Smooth muscle cell of the brain vasculature (primary cell): ENCODE measurements at regions not wholly inside any gene's neighbourhood (a gene's known extent, or its start where the extent isn't known, plus 50 kb on each side); places are given as distances from the start of the nearest gene placed in this dataset.

Source experiments
- DNase-seq: peaks from one replicate; pipeline ENCODE4 v3.0.0-alpha.2; 2012; ENCODE audit warnings: low read depth, low spot score

- no peak for DNase-seq
Observed at GRCh38 chr1:81619156-81619555, 181.6 kb upstream of the ADGRL2 start.

GRCh38 chr1:81618376-81618775 lies 182.4 kb upstream of the ADGRL2 start:
- no peak for DNase-seq

GRCh38 chr1:81617308-81617967 lies 183.3 kb upstream of the ADGRL2 start:
- no peak for DNase-seq

GRCh38 chr1:81613803-81614202 lies 186.9 kb upstream of the ADGRL2 start:
- DNase-seq, result no peak

- DNase-seq, result no peak
Observed at GRCh38 chr1:81607924-81608323, 192.8 kb upstream of the ADGRL2 start.

GRCh38 chr1:81607086-81607485 lies 193.6 kb upstream of the ADGRL2 start:
- DNase-seq, result no peak

- no peak for DNase-seq
Observed at GRCh38 chr1:81606656-81607055, 194.1 kb upstream of the ADGRL2 start.

GRCh38 chr1:81605023-81605422 lies 195.7 kb upstream of the ADGRL2 start:
- no peak for DNase-seq

GRCh38 chr1:81600878-81601622 lies 199.7 kb upstream of the ADGRL2 start:
- DNase-seq, result no peak

GRCh38 chr1:81600363-81600762 lies 200.4 kb upstream of the ADGRL2 start:
- DNase-seq, result no peak

- no peak for DNase-seq
Observed at GRCh38 chr1:81598623-81599022, 202.1 kb upstream of the ADGRL2 start.

- no peak for DNase-seq
Observed at GRCh38 chr1:81597720-81598426, 202.9 kb upstream of the ADGRL2 start.

GRCh38 chr1:81596341-81596740 lies 204.4 kb upstream of the ADGRL2 start:
- no peak for DNase-seq

GRCh38 chr1:81594206-81594605 lies 206.5 kb upstream of the ADGRL2 start:
- DNase-seq, result no peak

GRCh38 chr1:81592233-81592632 lies 208.5 kb upstream of the ADGRL2 start:
- no peak for DNase-seq

GRCh38 chr1:81590171-81590570 lies 210.6 kb upstream of the ADGRL2 start:
- DNase-seq, result no peak

- DNase-seq, result no peak
Observed at GRCh38 chr1:81588149-81588548, 212.6 kb upstream of the ADGRL2 start.

- no peak for DNase-seq
Observed at GRCh38 chr1:81587426-81587825, 213.3 kb upstream of the ADGRL2 start.

GRCh38 chr1:81585371-81585770 lies 215.4 kb upstream of the ADGRL2 start:
- no peak for DNase-seq

- DNase-seq, result peak; percentile 18
Observed at GRCh38 chr1:81584398-81584797, 216.3 kb upstream of the ADGRL2 start.

GRCh38 chr1:81583878-81584277 lies 216.9 kb upstream of the ADGRL2 start:
- no peak for DNase-seq

- no peak for DNase-seq
Observed at GRCh38 chr1:81582467-81582986, 218.2 kb upstream of the ADGRL2 start.

GRCh38 chr1:81578867-81579266 lies 221.9 kb upstream of the ADGRL2 start:
- DNase-seq, result no peak
